GM21825 (cell line): ENCODE measurements at regions not wholly inside any gene's neighbourhood (a gene's known extent, or its start where the extent isn't known, plus 50 kb on each side); places are given as distances from the start of the nearest gene placed in this dataset.
"Not testable (repeated sequence)": the region's sequence is repeated elsewhere in the genome, so short reads cannot be mapped to it uniquely, and the experiment has no call there.

Experiments used
- ATAC-seq: cut with Tn5 transposase; IDR thresholded peaks from one replicate; pipeline ENCODE4 v1.9.1; 2021; ENCODE audit warnings: mild to moderate bottlenecking, moderate library complexity; ENCODE audit not compliant: unreplicated experiment

GRCh38 chr2:37569131-37569823, 102.2 kb downstream of the CDC42EP3 start:
- ATAC-seq = no peak

GRCh38 chr2:37569986-37570679, 101.3 kb downstream of the CDC42EP3 start:
- ATAC-seq = no peak

GRCh38 chr2:37570773-37571586, 100.5 kb downstream of the CDC42EP3 start:
- peak; percentile 90 for ATAC-seq

- no peak for ATAC-seq
Measured at GRCh38 chr2:37571587-37572136, 99.8 kb downstream of the CDC42EP3 start.

- peak; percentile 51 for ATAC-seq
Measured at GRCh38 chr2:37573451-37574388, 97.7 kb downstream of the CDC42EP3 start.

GRCh38 chr2:37575780-37576179, 95.7 kb downstream of the CDC42EP3 start:
- no peak for ATAC-seq

GRCh38 chr2:37576194-37576593, 95.2 kb downstream of the CDC42EP3 start:
- ATAC-seq = not testable (repeated sequence)

- no peak for ATAC-seq
Measured at GRCh38 chr2:37576831-37577230, 94.6 kb downstream of the CDC42EP3 start.

GRCh38 chr2:37579192-37579713, 92.2 kb downstream of the CDC42EP3 start:
- ATAC-seq = no peak

GRCh38 chr2:37579949-37580348, 91.5 kb downstream of the CDC42EP3 start:
- ATAC-seq = not testable (repeated sequence)

GRCh38 chr2:37581433-37581832, 90.0 kb downstream of the CDC42EP3 start:
- ATAC-seq = no peak

GRCh38 chr2:37582481-37583220, 88.8 kb downstream of the CDC42EP3 start:
- ATAC-seq = no peak

GRCh38 chr2:37583402-37583801, 88.0 kb downstream of the CDC42EP3 start:
- no peak for ATAC-seq

- no peak for ATAC-seq
Measured at GRCh38 chr2:37583867-37584266, 87.6 kb downstream of the CDC42EP3 start.

GRCh38 chr2:37585295-37585908, 86.0 kb downstream of the CDC42EP3 start:
- peak; percentile 32 for ATAC-seq

GRCh38 chr2:37585982-37586621, 85.3 kb downstream of the CDC42EP3 start:
- ATAC-seq = no peak

- ATAC-seq = no peak
Measured at GRCh38 chr2:37586663-37587317, 84.7 kb downstream of the CDC42EP3 start.

- ATAC-seq = no peak
Measured at GRCh38 chr2:37587817-37588216, 83.6 kb downstream of the CDC42EP3 start.
